Kidney capillary endothelial cell (primary cell): ENCODE measurements at regions not wholly inside any gene's neighbourhood (a gene's known extent, or its start where the extent isn't known, plus 50 kb on each side); places are given as distances from the start of the nearest gene placed in this dataset.

Source experiments
- DNase-seq: peaks from one replicate; pipeline ENCODE4 v3.0.0-alpha.2; 2018; ENCODE audit warnings: low spot score

- no peak for DNase-seq
Observed at GRCh38 chr5:74122979-74123590, 497.1 kb downstream of the ARHGEF28 start.

- DNase-seq: no peak
Observed at GRCh38 chr5:74122175-74122574, 496.2 kb downstream of the ARHGEF28 start.

DNA sequence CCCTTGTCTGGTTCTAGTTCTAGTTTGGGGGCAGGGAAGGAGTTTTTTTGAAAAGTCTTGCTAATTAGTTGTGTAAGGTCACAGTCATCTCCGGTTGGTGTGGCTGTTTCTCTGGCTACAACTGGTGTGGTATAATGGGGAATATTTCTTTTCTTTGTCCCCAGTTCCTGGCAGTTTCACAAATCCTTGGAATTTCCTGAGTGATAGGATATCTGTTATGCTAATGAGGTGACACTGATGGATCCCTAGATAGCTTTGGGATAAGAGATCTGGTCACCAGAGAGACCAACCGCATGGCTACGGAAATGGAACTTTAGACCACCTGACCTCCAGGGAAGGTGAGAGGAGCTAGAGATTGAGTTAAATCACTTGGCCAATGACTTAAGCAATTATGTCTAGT, 494.6 kb downstream of the ARHGEF28 start:
- DNase-seq: no peak

GRCh38 chr5:74118071-74118470, 492.1 kb downstream of the ARHGEF28 start:
- DNase-seq: no peak

- no peak for DNase-seq
Observed at GRCh38 chr5:74116984-74117383, 491.0 kb downstream of the ARHGEF28 start.

DNA sequence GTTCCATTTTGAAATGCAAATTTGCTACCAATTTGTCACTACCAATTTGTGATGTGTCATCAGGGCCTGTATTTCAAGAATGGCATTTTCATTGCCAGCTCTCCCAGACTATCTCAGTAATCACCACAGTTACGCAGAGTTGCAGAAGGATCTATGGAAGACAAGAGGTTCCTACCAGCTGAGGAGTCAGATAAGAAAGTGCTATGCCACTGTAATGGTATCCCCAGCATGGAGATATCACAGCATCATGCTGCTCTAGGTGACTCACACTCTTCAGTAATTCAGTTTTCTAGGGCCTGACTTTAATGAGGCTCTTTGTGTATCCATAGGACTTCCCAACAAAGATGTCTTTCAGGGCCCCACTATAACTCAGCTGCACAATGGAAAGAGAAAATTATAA, 490.3 kb downstream of the ARHGEF28 start:
- no peak for DNase-seq

DNA sequence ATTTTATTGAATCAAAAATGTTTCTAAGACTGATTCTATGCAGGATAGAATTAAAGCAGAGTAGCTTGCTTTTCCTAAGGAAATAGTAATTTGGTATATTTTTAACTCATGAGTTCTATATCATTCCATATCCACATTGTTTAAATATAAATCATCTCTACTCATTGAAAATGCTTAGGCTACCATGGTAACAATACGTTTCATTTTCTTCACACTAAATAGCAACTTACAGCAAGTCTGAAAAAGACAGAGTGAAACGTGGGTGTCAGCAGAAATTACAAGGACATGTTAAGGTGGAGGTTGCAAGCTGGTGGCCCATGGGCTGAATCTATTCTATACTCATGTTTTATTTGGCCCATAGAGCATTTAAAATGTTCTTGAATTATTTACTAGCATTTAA, 487.9 kb downstream of the ARHGEF28 start:
- DNase-seq: no peak

DNA sequence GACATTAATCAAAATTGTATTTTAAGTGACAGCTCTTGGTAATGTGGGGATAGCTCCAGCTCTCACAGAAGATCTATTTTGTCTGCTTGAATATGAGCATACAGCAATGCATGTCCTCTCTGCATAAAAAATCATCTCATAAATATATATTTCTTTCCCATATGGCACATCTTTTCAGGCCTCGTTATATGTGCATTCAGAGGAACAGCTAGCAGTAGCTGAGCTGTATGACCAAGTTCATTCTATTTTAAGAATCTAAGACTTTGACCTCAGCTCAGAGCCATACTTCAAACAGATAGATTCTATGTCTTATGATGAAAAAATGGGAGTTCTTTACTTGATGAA, 487.2 kb downstream of the ARHGEF28 start:
- no peak for DNase-seq

- no peak for DNase-seq
Observed at GRCh38 chr5:74112372-74113195, 486.6 kb downstream of the ARHGEF28 start.

GRCh38 chr5:74111764-74112163, 485.8 kb downstream of the ARHGEF28 start:
- DNase-seq: no peak

DNA sequence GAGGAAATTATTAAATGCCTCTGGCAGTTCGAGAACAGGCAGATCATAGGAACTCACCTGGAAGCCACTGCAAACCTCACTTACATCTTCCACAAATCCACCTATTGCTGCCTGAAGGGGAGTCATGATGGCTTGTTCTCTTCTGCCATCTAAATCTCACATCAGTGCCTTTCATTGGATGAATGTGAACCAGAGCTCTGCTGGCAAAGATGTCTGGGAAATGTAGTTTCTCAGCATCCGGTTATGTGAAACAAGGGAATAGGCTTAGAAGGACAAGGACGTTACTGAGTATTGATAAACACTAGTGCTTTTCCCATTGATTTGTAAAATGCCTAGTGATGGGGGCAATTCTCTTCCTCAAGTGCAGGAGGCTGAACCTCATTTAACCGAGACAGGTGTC, 483.3 kb downstream of the ARHGEF28 start:
- no peak for DNase-seq

GRCh38 chr5:74107899-74108298, 481.9 kb downstream of the ARHGEF28 start:
- no peak for DNase-seq

DNA sequence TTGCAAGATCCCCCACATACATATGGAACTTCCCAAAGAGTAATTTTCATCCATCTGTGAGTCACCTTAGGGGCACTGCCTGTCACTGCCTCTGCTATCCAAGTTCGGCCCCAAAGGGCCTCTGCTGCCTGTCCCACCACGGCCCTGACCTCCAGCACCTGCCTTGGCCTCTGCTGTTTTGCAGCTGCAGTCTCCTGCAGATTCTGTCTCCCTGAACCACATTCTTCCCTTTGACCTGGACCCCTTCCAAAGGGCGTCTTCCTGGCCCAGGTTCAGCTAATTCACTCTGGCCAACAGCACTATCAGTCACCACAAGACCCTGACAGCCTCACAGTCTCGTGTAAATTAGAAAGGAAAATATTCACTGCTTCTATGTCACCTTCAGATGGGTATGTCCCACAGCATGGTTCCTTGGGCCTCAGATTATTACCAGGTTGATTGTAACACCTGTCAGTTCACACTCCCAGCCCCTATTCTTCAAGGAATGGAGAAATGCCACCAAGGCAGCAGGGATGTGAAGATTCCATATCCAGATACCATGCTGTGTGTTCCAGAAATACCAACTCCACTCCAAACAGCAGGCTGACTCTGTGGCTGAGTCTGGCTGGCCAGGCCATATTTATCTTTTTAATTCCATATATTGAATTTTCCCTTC, 479.3 kb downstream of the ARHGEF28 start:
- no peak for DNase-seq

GRCh38 chr5:74103131-74104023, 477.4 kb downstream of the ARHGEF28 start:
- no peak for DNase-seq

DNA sequence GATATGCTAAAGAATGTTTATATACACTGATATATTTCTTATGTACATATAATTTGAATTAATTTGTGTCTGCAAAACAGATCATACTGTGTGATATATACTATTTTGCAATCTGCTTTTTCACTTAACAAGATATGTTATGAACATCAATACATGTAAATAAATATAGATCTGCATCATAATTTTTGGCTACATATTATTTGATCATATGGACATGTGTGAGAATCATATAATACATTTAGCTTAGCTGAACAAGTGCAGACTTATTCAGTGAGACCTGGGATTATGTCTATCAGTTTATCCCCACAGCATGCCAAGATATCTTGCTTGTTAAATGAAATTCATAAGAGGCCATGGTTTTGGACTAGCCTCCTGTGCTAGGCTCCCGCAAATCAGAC, 474.3 kb downstream of the ARHGEF28 start:
- DNase-seq: no peak

- DNase-seq: no peak
Observed at GRCh38 chr5:74099538-74100267, 473.7 kb downstream of the ARHGEF28 start.

DNA sequence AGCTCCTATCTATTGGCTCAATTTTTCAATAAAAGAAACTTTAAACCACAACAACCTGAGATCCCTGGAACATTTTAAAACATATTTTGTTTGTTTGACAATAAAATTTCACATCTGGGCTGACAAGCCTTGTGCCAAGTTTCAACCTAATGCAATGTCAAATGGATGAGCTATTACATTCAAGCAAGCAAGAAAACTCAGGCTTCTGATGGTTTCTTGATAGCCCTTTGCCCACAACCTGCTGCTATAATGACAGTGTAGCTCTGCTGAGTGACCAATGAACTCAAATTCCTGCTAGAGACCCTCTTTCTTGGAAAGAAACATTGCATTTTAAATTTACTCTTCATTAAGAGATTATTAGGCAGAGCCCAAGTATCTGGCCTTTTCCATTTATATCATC, 472.9 kb downstream of the ARHGEF28 start:
- DNase-seq: no peak

GRCh38 chr5:74098456-74098855, 472.5 kb downstream of the ARHGEF28 start:
- no peak for DNase-seq

GRCh38 chr5:74096325-74096724, 470.3 kb downstream of the ARHGEF28 start:
- DNase-seq: no peak

DNA sequence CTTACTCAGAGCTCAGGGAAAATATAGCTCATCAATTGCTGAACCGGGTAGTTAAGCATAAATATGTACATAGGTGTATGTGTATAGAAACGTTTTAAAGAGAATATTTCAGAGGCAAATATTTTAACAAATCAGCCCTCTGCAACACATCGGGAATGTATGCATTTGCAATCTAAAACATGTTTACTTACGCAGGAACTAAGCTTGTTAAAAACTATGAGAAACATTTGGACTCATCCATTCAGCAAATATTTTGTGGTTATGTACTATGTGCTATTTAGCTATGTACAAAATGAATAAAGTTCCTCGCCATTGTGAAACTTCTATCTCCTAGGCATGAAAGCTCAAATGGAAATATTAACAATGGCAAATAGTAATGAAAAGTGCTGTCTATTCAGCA, 469.9 kb downstream of the ARHGEF28 start:
- no peak for DNase-seq

DNA sequence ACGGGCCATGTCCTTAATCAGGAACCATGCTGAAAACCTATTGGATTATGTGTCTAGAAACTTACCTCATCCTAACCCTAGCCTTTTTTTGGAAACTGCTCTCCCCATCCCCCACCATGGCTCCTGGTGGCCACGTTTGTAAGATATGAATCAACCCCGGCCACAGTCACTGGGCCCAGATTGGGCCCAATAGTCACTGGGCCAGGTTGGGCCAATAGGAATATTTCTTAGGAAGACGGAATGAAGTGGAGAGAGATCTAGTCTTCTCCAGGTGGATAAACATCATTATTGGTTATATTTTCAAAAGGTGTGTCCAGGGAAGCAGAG, 468.7 kb downstream of the ARHGEF28 start:
- no peak for DNase-seq
